ENCODE measurements at regions not wholly inside any gene's neighbourhood (a gene's known extent, or its start where the extent isn't known, plus 50 kb on each side); places are given as distances from the start of the nearest gene placed in this dataset.

DNA sequence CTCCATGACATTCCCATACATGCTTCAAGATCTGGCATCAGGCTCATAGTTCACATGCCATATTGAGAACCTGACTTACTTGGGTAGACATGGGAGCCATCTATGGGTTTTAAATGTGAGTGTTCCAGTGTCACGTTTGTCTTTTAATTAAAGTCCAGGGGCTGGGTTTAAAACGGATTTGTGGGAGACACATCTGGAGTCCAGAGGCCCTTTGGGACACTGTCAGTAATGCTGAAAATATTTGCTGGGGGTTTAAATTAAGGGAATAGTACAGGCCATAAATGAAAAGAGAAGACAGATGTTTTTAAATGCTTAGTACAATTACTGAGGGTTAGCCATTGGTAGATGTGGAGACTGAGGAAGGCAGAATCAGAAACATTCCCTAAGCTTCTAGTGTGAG, 478.0 kb downstream of the PID1 start:
- H3K4me3 ChIP-seq (ENCODE audit: insufficient read depth, low read length, poor library complexity, severe bottlenecking), result no peak overlapping the region
- no peaks in the 10 kb centered on the region for H3K79me2 ChIP-seq (ENCODE audit: insufficient read depth, low read length)
- no peaks in the 10 kb centered on the region for H3K9me2 ChIP-seq (replicated peaks; ENCODE audit: insufficient read depth, low read length)
- H3K36me3 ChIP-seq (ENCODE audit: low read length), result no peaks in the 10 kb centered on the region
- H3K4me2 ChIP-seq (ENCODE audit: low read depth, low read length, poor library complexity, severe bottlenecking), result no peak overlapping the region
- no peaks in the 10 kb centered on the region for H3K27me3 ChIP-seq (ENCODE audit: low read length)
- no peaks in the 10 kb centered on the region for H3K9me3 ChIP-seq (ENCODE audit: insufficient read depth, low read length)
- no peak overlapping the region for H2AFZ ChIP-seq (ENCODE audit: low read depth, low read length, severe bottlenecking)
- H3K27ac ChIP-seq (ENCODE audit: low read depth, low read length), result no peak overlapping the region
- no peaks in the 10 kb centered on the region for H4K20me1 ChIP-seq (ENCODE audit: low read depth, low read length)
- H3F3A ChIP-seq (ENCODE audit: insufficient read depth), result no peaks in the 10 kb centered on the region
- no peak overlapping the region for H3K9ac ChIP-seq (ENCODE audit: low read length)
- TF ChIP-seq CTCF (IDR thresholded peaks at IDR 0.05; ENCODE audit: insufficient read depth, low read length, poor library complexity, severe bottlenecking) (no peak), EZH2phosphoT487 (conservative IDR thresholded peaks at IDR 0.05; ENCODE audit: low read length) (no peak)

DNA sequence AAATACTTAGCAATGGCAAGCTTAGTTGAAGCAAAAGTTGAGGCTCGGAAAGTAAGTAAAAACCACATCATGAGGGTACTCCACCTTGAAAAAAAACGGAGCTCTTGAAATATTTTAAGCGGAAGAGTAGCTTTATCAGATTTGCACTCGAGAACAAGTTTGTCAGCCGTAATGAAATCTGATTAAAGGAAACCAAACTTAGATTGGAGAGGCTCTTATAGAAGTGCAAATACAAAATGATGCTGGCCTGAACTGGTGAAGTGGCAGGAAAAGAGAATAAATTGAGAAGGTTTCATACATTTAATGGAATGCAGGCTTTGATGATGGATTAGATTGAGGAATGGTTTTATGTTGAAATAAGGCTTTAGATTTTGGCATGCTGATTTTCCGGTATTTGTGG, 484.2 kb downstream of the PID1 start:
- H4K20me1 ChIP-seq (ENCODE audit: low read depth, low read length), result no peaks in the 10 kb centered on the region
- H3K4me2 ChIP-seq (ENCODE audit: low read depth, low read length, poor library complexity, severe bottlenecking), result no peak overlapping the region
- H3K9ac ChIP-seq (ENCODE audit: low read length), result no peak overlapping the region
- no peak for TF ChIP-seq EZH2phosphoT487 (conservative IDR thresholded peaks at IDR 0.05; ENCODE audit: low read length)
- no peak for TF ChIP-seq CTCF (IDR thresholded peaks at IDR 0.05; ENCODE audit: insufficient read depth, low read length, poor library complexity, severe bottlenecking)
- H2AFZ ChIP-seq (ENCODE audit: low read depth, low read length, severe bottlenecking), result no peak overlapping the region
- no peaks in the 10 kb centered on the region for H3K9me2 ChIP-seq (replicated peaks; ENCODE audit: insufficient read depth, low read length)
- no peak overlapping the region for H3K27ac ChIP-seq (ENCODE audit: low read depth, low read length)
- no peaks in the 10 kb centered on the region for H3K36me3 ChIP-seq (ENCODE audit: low read length)
- H3K4me3 ChIP-seq (ENCODE audit: insufficient read depth, low read length, poor library complexity, severe bottlenecking), result no peak overlapping the region
- no peaks in the 10 kb centered on the region for H3K79me2 ChIP-seq (ENCODE audit: insufficient read depth, low read length)
- no peaks in the 10 kb centered on the region for H3F3A ChIP-seq (ENCODE audit: insufficient read depth)
- H3K27me3 ChIP-seq (ENCODE audit: low read length), result no peaks in the 10 kb centered on the region
- H3K9me3 ChIP-seq (ENCODE audit: insufficient read depth, low read length), result no peaks in the 10 kb centered on the region

DNA sequence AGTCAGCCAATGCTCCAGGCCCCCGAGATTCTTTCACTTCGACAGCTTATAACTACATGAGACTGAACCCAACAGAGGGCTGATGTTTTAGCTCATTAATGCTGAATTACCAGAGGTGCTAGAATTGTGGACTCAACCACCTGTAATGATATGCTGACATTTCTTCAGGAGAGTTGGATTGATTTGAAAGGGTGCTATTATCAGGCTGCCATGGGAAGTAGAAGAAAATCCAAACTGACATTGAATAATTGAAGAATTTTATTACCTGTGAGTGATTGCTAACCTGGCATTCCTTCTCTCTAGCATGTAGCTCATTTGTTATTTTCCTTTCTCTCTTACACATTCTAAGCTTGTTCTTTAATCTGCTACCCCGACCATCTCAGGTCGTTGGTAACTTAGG, 488.8 kb downstream of the PID1 start:
- no peak overlapping the region for H3K4me3 ChIP-seq (ENCODE audit: insufficient read depth, low read length, poor library complexity, severe bottlenecking)
- H3K79me2 ChIP-seq (ENCODE audit: insufficient read depth, low read length), result no peaks in the 10 kb centered on the region
- no peaks in the 10 kb centered on the region for H3K27me3 ChIP-seq (ENCODE audit: low read length)
- TF ChIP-seq CTCF (IDR thresholded peaks at IDR 0.05; ENCODE audit: insufficient read depth, low read length, poor library complexity, severe bottlenecking) (no peak), EZH2phosphoT487 (conservative IDR thresholded peaks at IDR 0.05; ENCODE audit: low read length) (no peak)
- H3F3A ChIP-seq (ENCODE audit: insufficient read depth), result no peaks in the 10 kb centered on the region
- H3K4me2 ChIP-seq (ENCODE audit: low read depth, low read length, poor library complexity, severe bottlenecking), result no peak overlapping the region
- H3K9ac ChIP-seq (ENCODE audit: low read length), result no peak overlapping the region
- H3K27ac ChIP-seq (ENCODE audit: low read depth, low read length), result no peak overlapping the region
- no peaks in the 10 kb centered on the region for H3K9me3 ChIP-seq (ENCODE audit: insufficient read depth, low read length)
- no peaks in the 10 kb centered on the region for H3K36me3 ChIP-seq (ENCODE audit: low read length)
- H3K9me2 ChIP-seq (replicated peaks; ENCODE audit: insufficient read depth, low read length), result no peaks in the 10 kb centered on the region; the same call in 1 of the 2 replicates
- no peak overlapping the region for H2AFZ ChIP-seq (ENCODE audit: low read depth, low read length, severe bottlenecking)
- H4K20me1 ChIP-seq (ENCODE audit: low read depth, low read length), result no peaks in the 10 kb centered on the region
